Ascending aorta (tissue), 2 donors: ENCODE measurements at regions not wholly inside any gene's neighbourhood (a gene's known extent, or its start where the extent isn't known, plus 50 kb on each side); places are given as distances from the start of the nearest gene placed in this dataset.

ENCODE experiments used
- DNase-seq, 2 donors: peaks; one replicate each; pipeline ENCODE4 v3.0.0-alpha.2; 2019; ENCODE audit warnings: low spot score in 2 of 2
- H3K27ac ChIP-seq, 2 donors: fragments of 200-600 bp; sonication (generic); one replicate each; pipeline ENCODE4 v1.5.1; 2016 to 2017; ENCODE audit warnings: mild to moderate bottlenecking in 1 of 2
- H3K27me3 ChIP-seq: fragments of 200-600 bp; sonication (generic); one replicate; pipeline ENCODE4 v1.5.1; 2017
- H3K36me3 ChIP-seq, 2 donors: fragments of 200-600 bp; sonication (generic); one replicate each; pipeline ENCODE4 v1.5.1; 2016
- H3K4me1 ChIP-seq, 2 donors: fragments of 200-600 bp; sonication (generic); one replicate each; pipeline ENCODE4 v1.5.1; 2016 to 2017; ENCODE audit warnings: mild to moderate bottlenecking in 1 of 2
- H3K4me3 ChIP-seq, 2 donors: fragments of 200-600 bp; sonication (generic); one replicate each; pipeline ENCODE4 v1.5.1; 2016 to 2017; ENCODE audit warnings: mild to moderate bottlenecking in 1 of 2
- H3K9me3 ChIP-seq, 2 donors: fragments of 200-600 bp; sonication (generic); one replicate each; pipeline ENCODE4 v1.5.1; 2016
- CTCF ChIP-seq, 3 experiments: fragments of 200-600 bp in 2 of 3; fragments of 450-650 bp in 1 of 3; sonication (generic) in 2 of 3; IDR thresholded peaks; one replicate each; pipeline ENCODE4 v1.5.1; 2016 to 2019; ENCODE audit warnings: antibody characterized with exemption in 3 of 3, mild to moderate bottlenecking in 1 of 3, moderate library complexity in 1 of 3
- intact Hi-C: fragments of 100-400 bp; cut with DNase I; formaldehyde crosslinking; loops from one replicate; pipeline ENCODE4 v1.15.1; 2023

DNA sequence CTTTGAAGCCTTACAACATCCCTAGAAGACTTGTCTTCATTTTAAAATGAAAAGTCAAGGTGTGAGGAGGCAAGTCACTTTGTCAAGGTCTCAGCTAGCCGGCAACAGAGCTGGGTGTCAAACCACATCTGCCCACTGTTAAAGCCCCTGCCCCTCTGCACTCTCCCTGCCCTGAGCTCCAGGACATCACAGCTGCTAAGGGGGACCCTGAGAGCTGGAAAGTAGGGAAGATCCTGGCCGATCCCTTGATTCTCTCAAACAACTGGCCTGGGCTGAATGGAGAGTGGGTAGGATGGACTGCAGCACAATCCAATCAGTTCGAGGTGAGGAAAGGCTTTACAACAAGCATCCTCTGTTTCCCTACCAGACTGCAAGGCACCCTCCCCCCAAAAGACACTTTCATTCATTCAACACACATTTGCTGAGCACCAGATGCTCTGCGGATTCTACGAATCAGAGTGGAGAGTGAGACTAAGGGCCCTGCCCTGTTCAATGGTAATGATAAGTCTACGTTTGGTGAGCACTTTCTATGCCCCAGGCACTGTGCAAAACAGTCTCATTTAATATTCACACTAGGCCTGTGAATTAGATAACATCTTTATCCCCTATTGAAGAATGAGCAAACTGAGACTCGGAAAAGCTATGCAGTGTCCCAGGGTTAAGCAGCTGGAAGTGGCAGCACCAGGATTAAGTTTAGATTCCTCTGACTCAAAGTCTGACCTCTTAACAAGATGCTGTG, 148.1 kb downstream of the HERPUD2 start:
- intact Hi-C loops, result no loop called here
- no peak overlapping the region for H3K4me3 ChIP-seq
- H3K4me1 ChIP-seq, result no peaks in the 10 kb centered on the region
- H3K9me3 ChIP-seq, result no peaks in the 10 kb centered on the region
- no peaks in the 10 kb centered on the region for H3K36me3 ChIP-seq
- TF ChIP-seq CTCF (IDR thresholded peaks at IDR 0.05), result no peak
- no peak overlapping the region for H3K27ac ChIP-seq
- DNase-seq, result no peak
- no peaks in the 10 kb centered on the region for H3K27me3 ChIP-seq

- TF ChIP-seq CTCF (IDR thresholded peaks at IDR 0.05), result no peak
- intact Hi-C loops, result no loop called here
- Histone ChIP-seq H3K4me1 (no peaks in the 10 kb centered on the region), H3K4me3 (no peak overlapping the region), H3K27ac (no peak overlapping the region), H3K27me3 (no peaks in the 10 kb centered on the region), H3K36me3 (no peaks in the 10 kb centered on the region), H3K9me3 (no peaks in the 10 kb centered on the region)
- DNase-seq, result no peak
These were observed 149.1 kb downstream of the HERPUD2 start for GRCh38 chr7:35545831-35546230.

DNA sequence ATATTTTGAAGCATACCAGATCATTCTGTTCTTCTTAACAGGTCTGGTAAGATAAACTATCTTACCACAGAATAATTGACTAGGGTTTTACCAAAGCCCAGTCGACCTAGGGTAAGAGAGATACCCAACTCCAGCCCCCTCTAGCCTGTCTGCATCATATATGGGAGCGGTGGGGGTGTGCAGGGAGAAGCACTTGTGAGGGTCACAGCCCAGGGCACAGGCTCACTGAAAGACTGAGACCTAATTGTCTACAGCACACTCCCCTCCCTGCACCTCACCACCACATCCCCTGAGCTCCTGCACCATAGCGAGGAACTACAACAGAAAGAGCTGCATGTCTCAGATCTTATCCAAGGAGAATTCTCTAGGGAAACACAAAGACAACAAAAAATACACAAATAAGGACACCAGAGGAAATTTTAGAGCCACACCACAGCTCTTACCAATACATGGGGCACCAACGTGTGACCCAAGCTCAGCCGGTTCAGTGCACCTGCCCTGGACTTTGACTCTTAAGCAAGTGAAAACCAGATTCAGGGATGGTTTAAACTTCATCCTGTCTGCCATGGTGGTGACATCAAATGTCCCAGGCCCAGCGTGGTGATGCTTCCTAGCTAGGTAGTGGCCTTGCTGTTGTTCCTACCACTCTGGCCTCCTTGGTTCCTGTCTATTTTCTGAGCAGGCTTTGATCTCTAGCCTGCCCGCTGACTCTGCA, 150.8 kb downstream of the HERPUD2 start:
- H3K4me3 ChIP-seq, result no peak overlapping the region
- intact Hi-C loops, result no loop called here
- H3K36me3 ChIP-seq, result no peaks in the 10 kb centered on the region
- no peak for DNase-seq
- TF ChIP-seq CTCF (IDR thresholded peaks at IDR 0.05), result no peak
- no peaks in the 10 kb centered on the region for H3K9me3 ChIP-seq
- H3K4me1 ChIP-seq, result no peaks in the 10 kb centered on the region
- no peaks in the 10 kb centered on the region for H3K27me3 ChIP-seq
- H3K27ac ChIP-seq, result no peak overlapping the region

GRCh38 chr7:35537067-35538023, 157.6 kb downstream of the HERPUD2 start:
- intact Hi-C loops, result loop anchor here (5.0 kb wide), 1 partner anchor 715 kb away; no protein-coding TSS in a partner anchor
- Histone ChIP-seq H3K36me3 (no peaks in the 10 kb centered on the region), H3K4me3 (peak overlapping the region; percentile 40 to 60), H3K27me3 (no peaks in the 10 kb centered on the region), H3K9me3 (no peaks in the 10 kb centered on the region), H3K4me1 (no peaks in the 10 kb centered on the region), H3K27ac (no peak overlapping the region)
- peak; percentile 66 to 96 (median 90) for TF ChIP-seq CTCF (IDR thresholded peaks at IDR 0.05)
- DNase-seq, result peak in 1 of 2 donors; percentile 81

DNA sequence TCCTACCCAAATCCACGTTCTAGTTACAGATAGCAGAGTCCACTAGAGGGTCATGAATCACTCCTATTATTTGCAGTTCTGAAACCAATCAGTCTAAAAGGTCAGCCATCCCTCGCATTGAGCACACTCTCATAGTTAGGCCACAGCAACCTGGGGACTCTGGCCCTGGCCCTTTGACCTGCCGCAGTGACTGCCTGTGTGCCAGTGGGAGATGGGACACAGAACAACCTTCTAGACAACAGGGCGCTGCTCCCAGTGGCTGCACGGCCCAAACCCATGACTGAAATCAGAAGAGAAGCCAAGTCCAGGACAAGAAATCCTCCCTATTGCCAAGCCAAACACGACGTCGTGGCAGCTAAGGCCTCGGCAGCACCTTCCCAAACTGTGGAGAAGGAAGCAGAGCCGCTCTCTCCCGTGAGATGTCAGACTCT, 158.5 kb downstream of the HERPUD2 start:
- no peak overlapping the region for H3K27ac ChIP-seq
- H3K36me3 ChIP-seq, result no peaks in the 10 kb centered on the region
- H3K9me3 ChIP-seq, result no peaks in the 10 kb centered on the region
- no peak for DNase-seq
- no peaks in the 10 kb centered on the region for H3K4me1 ChIP-seq
- intact Hi-C loops, result loop anchor here (5.0 kb wide), 1 partner anchor 714 kb away; no protein-coding TSS in a partner anchor
- TF ChIP-seq CTCF (IDR thresholded peaks at IDR 0.05), result no peak
- H3K27me3 ChIP-seq, result no peaks in the 10 kb centered on the region
- H3K4me3 ChIP-seq, result no peak overlapping the region
